HEK293 (cell line): ENCODE measurements at regions not wholly inside any gene's neighbourhood (a gene's known extent, or its start where the extent isn't known, plus 50 kb on each side); places are given as distances from the start of the nearest gene placed in this dataset.
A peak's percentile ranks its signal among the peaks of the same experiment; 100 is the strongest.

Source experiments
- CTCF ChIA-PET: fragments of 350-600 bp; formaldehyde crosslinking; extraction: SDS; loops from one replicate; lab custom pipeline; 2021; ENCODE audit warnings: antibody characterized with exemption; lab: Yijun Ruan, JAX
- POLR2A ChIA-PET: fragments of 300-600 bp; formaldehyde crosslinking; extraction: SDS; loops from one replicate; lab custom pipeline; 2020; ENCODE audit warnings: antibody characterized with exemption, inconsistent platforms; lab: Yijun Ruan, JAX
- H3K27ac ChIP-seq: fragments of 200-500 bp; sonication (Bioruptor generic); 2 replicates; pipeline ENCODE4 v1.5.1; 2014; ENCODE audit warnings: low read depth, low read length, control low read depth, inconsistent platforms; ENCODE audit errors: extremely low read depth
- H3K36me3 ChIP-seq, 2 experiments: fragments of 200-500 bp in 1 of 2; sonication (Bioruptor generic) in 1 of 2; 1 replicate in 1 of 2; 2 replicates in 1 of 2; pipeline ENCODE4 v1.5.1; 2014 to 2017; ENCODE audit warnings: inconsistent platforms in 2 of 2, low read length in 2 of 2; ENCODE audit not compliant: control insufficient read depth in 2 of 2, insufficient read depth in 1 of 2
- H3K4me1 ChIP-seq: fragments of 200-500 bp; sonication (Bioruptor generic); 2 replicates; pipeline ENCODE4 v1.5.1; 2014; ENCODE audit warnings: mild to moderate bottlenecking, low read length, inconsistent platforms; ENCODE audit not compliant: control insufficient read depth, insufficient read depth
- H3K4me3 ChIP-seq: 2 replicates; pipeline ENCODE4 v1.5.1; 2011; ENCODE audit warnings: low read depth, mild to moderate bottlenecking, control low read depth, low read length, moderate library complexity
- H3K9me3 ChIP-seq: fragments of 200-500 bp; sonication (Bioruptor generic); 2 replicates; pipeline ENCODE4 v1.5.1; 2014; ENCODE audit warnings: low read depth, low read length, inconsistent platforms; ENCODE audit not compliant: control insufficient read depth, insufficient read depth
- FEZF1 ChIP-seq: fragments of 450-650 bp; formaldehyde crosslinking; IDR thresholded peaks from 2 replicates; pipeline ENCODE4 v1.5.1; 2016; ENCODE audit warnings: missing biosample characterization, missing genetic modification characterization
- REPIN1 ChIP-seq: fragments of 450-650 bp; formaldehyde crosslinking; IDR thresholded peaks from 2 replicates; pipeline ENCODE4 v1.5.1; 2017; ENCODE audit warnings: missing biosample characterization, missing genetic modification characterization, low read depth
- SCRT2 ChIP-seq: fragments of 450-650 bp; formaldehyde crosslinking; IDR thresholded peaks from 2 replicates; pipeline ENCODE4 v1.5.1; 2016; ENCODE audit warnings: missing biosample characterization, missing genetic modification characterization
- ZBTB21 ChIP-seq: fragments of 450-650 bp; formaldehyde crosslinking; IDR thresholded peaks from 2 replicates; pipeline ENCODE4 v1.5.1; 2017; ENCODE audit warnings: missing biosample characterization, missing genetic modification characterization
- ZIC2 ChIP-seq: fragments of 450-650 bp; formaldehyde crosslinking; IDR thresholded peaks from 2 replicates; pipeline ENCODE4 v1.5.1; 2016; ENCODE audit warnings: missing biosample characterization, missing genetic modification characterization
- ZNF10 ChIP-seq: fragments of 450-650 bp; formaldehyde crosslinking; IDR thresholded peaks from 2 replicates; pipeline ENCODE4 v1.5.1; 2017; ENCODE audit warnings: missing biosample characterization, missing genetic modification characterization
- ZNF157 ChIP-seq: fragments of 450-650 bp; formaldehyde crosslinking; IDR thresholded peaks from 2 replicates; pipeline ENCODE4 v1.5.1; 2016; ENCODE audit warnings: missing biosample characterization, missing genetic modification characterization
- ZNF248 ChIP-seq: fragments of 450-650 bp; formaldehyde crosslinking; IDR thresholded peaks from 2 replicates; pipeline ENCODE4 v1.5.1; 2017; ENCODE audit warnings: missing biosample characterization, missing genetic modification characterization
- ZNF292 ChIP-seq: fragments of 450-650 bp; formaldehyde crosslinking; IDR thresholded peaks from 2 replicates; pipeline ENCODE4 v1.5.1; 2016; ENCODE audit warnings: low read depth, missing biosample characterization, missing genetic modification characterization, borderline replicate concordance
- ZNF341 ChIP-seq: fragments of 450-650 bp; formaldehyde crosslinking; IDR thresholded peaks from 2 replicates; pipeline ENCODE4; 2016; ENCODE audit warnings: low read depth, missing biosample characterization, missing genetic modification characterization
- ZNF37A ChIP-seq: fragments of 450-650 bp; IDR thresholded peaks from 2 replicates; pipeline ENCODE4 v1.5.1; 2018; ENCODE audit warnings: missing biosample characterization, missing genetic modification characterization
- ZNF621 ChIP-seq: fragments of 450-650 bp; formaldehyde crosslinking; IDR thresholded peaks from 2 replicates; pipeline ENCODE4 v1.5.1; 2017; ENCODE audit warnings: missing biosample characterization, missing genetic modification characterization
- ZNF629 ChIP-seq: fragments of 450-650 bp; formaldehyde crosslinking; IDR thresholded peaks from 2 replicates; pipeline ENCODE4 v1.5.1; 2017; ENCODE audit warnings: missing biosample characterization, missing genetic modification characterization
- ZNF664 ChIP-seq: fragments of 450-650 bp; formaldehyde crosslinking; IDR thresholded peaks from 2 replicates; pipeline ENCODE4 v1.5.1; 2016; ENCODE audit warnings: missing biosample characterization, missing genetic modification characterization
- ZNF707 ChIP-seq: fragments of 450-650 bp; formaldehyde crosslinking; IDR thresholded peaks from 2 replicates; pipeline ENCODE4 v1.5.1; 2016; ENCODE audit warnings: missing biosample characterization, missing genetic modification characterization
- ZSCAN30 ChIP-seq: fragments of 450-650 bp; IDR thresholded peaks from 2 replicates; pipeline ENCODE4 v1.5.1; 2018; ENCODE audit warnings: missing biosample characterization, mild to moderate bottlenecking, missing genetic modification characterization, moderate library complexity
- TF ChIP-seq, protein P1 (sequence below): fragments of 450-650 bp; formaldehyde crosslinking; IDR thresholded peaks from 2 replicates; pipeline ENCODE4 v1.5.1; 2016; ENCODE audit warnings: missing biosample characterization, missing genetic modification characterization, low read depth
- TF ChIP-seq, protein P2 (sequence below): fragments of 450-650 bp; formaldehyde crosslinking; IDR thresholded peaks from 2 replicates; pipeline ENCODE4 v1.5.1; 2016; ENCODE audit warnings: missing biosample characterization, missing genetic modification characterization
- TF ChIP-seq, protein P3 (sequence below): fragments of 450-650 bp; formaldehyde crosslinking; IDR thresholded peaks from 2 replicates; pipeline ENCODE4 v1.5.1; 2016; ENCODE audit warnings: missing biosample characterization, missing genetic modification characterization, borderline replicate concordance
- TF ChIP-seq, protein P4 (sequence below): fragments of 450-650 bp; formaldehyde crosslinking; optimal IDR thresholded peaks from 2 replicates; pipeline ENCODE3; 2016; ENCODE audit warnings: missing biosample characterization, mild to moderate bottlenecking, missing genetic modification characterization

DNA sequence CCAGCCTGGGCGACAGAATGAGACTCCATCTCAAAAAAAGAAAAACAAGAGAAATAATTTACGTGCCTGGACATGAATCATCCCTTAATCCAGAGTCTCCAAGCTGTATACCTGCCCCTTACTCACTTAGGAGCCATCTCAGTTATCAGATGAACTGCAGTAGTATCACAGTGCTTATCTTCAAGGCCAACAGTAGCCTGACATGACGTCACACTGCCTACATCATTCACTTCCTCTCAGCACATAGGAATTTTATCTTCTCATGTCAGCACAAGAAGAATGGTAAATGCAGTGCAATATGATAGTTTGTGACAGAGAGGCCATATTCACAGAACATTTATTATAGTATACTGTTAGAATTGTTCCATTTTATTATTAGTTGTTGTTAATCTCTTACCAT, 216.6 kb downstream of the SS18 start:
- no peaks in the 10 kb centered on the region; the same call in 1 of the 2 replicates for H3K4me1 ChIP-seq
- H3K27ac ChIP-seq: no peak overlapping the region
- ChIA-PET POLR2A (no interaction called here), CTCF (interaction anchor here (0.6 kb wide), 1 partner anchor 30 kb away, joined by 5 read pairs; no protein-coding TSS in a partner anchor)
- H3K9me3 ChIP-seq: no peaks in the 10 kb centered on the region
- no peaks in the 10 kb centered on the region for H3K36me3 ChIP-seq
- H3K4me3 ChIP-seq: no peak overlapping the region
- TF ChIP-seq FEZF1 (tag by site-specific recombination): no peak
- no peak for TF ChIP-seq ZNF157 (tag by site-specific recombination)
- no peak for TF ChIP-seq ZSCAN30 (tag by site-specific recombination)
- TF ChIP-seq ZIC2 (tag by site-specific recombination): no peak
- TF ChIP-seq, protein P1, sequence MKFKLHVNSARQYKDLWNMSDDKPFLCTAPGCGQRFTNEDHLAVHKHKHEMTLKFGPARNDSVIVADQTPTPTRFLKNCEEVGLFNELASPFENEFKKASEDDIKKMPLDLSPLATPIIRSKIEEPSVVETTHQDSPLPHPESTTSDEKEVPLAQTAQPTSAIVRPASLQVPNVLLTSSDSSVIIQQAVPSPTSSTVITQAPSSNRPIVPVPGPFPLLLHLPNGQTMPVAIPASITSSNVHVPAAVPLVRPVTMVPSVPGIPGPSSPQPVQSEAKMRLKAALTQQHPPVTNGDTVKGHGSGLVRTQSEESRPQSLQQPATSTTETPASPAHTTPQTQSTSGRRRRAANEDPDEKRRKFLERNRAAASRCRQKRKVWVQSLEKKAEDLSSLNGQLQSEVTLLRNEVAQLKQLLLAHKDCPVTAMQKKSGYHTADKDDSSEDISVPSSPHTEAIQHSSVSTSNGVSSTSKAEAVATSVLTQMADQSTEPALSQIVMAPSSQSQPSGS (tag by site-specific recombination): peak; percentile 61; the same call in 1 of the 2 replicates
- TF ChIP-seq ZNF629 (tag by site-specific recombination): 0 out of 2 replicates have a peak, but pooled peaks have one; percentile 22
- TF ChIP-seq ZNF707 (tag by site-specific recombination): no peak
- no peak for TF ChIP-seq ZNF10 (tag by site-specific recombination)
- TF ChIP-seq ZBTB21: peak; percentile 36; the same call in 1 of the 2 replicates
- TF ChIP-seq, protein P2, sequence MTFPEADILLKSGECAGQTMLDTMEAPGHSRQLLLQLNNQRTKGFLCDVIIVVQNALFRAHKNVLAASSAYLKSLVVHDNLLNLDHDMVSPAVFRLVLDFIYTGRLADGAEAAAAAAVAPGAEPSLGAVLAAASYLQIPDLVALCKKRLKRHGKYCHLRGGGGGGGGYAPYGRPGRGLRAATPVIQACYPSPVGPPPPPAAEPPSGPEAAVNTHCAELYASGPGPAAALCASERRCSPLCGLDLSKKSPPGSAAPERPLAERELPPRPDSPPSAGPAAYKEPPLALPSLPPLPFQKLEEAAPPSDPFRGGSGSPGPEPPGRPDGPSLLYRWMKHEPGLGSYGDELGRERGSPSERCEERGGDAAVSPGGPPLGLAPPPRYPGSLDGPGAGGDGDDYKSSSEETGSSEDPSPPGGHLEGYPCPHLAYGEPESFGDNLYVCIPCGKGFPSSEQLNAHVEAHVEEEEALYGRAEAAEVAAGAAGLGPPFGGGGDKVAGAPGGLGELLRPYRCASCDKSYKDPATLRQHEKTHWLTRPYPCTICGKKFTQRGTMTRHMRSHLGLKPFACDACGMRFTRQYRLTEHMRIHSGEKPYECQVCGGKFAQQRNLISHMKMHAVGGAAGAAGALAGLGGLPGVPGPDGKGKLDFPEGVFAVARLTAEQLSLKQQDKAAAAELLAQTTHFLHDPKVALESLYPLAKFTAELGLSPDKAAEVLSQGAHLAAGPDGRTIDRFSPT (tag by site-specific recombination): no peak
- TF ChIP-seq SCRT2: no peak
- TF ChIP-seq, protein P3, sequence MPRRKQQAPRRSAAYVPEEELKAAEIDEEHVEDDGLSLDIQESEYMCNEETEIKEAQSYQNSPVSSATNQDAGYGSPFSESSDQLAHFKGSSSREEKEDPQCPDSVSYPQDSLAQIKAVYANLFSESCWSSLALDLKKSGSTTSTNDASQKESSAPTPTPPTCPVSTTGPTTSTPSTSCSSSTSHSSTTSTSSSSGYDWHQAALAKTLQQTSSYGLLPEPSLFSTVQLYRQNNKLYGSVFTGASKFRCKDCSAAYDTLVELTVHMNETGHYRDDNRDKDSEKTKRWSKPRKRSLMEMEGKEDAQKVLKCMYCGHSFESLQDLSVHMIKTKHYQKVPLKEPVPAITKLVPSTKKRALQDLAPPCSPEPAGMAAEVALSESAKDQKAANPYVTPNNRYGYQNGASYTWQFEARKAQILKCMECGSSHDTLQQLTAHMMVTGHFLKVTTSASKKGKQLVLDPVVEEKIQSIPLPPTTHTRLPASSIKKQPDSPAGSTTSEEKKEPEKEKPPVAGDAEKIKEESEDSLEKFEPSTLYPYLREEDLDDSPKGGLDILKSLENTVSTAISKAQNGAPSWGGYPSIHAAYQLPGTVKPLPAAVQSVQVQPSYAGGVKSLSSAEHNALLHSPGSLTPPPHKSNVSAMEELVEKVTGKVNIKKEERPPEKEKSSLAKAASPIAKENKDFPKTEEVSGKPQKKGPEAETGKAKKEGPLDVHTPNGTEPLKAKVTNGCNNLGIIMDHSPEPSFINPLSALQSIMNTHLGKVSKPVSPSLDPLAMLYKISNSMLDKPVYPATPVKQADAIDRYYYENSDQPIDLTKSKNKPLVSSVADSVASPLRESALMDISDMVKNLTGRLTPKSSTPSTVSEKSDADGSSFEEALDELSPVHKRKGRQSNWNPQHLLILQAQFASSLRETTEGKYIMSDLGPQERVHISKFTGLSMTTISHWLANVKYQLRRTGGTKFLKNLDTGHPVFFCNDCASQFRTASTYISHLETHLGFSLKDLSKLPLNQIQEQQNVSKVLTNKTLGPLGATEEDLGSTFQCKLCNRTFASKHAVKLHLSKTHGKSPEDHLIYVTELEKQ (tag by site-specific recombination): no peak
- TF ChIP-seq ZNF248 (tag by site-specific recombination): no peak
- no peak for TF ChIP-seq REPIN1 (tag by site-specific recombination)
- no peak for TF ChIP-seq ZNF37A (tag by site-specific recombination)

DNA sequence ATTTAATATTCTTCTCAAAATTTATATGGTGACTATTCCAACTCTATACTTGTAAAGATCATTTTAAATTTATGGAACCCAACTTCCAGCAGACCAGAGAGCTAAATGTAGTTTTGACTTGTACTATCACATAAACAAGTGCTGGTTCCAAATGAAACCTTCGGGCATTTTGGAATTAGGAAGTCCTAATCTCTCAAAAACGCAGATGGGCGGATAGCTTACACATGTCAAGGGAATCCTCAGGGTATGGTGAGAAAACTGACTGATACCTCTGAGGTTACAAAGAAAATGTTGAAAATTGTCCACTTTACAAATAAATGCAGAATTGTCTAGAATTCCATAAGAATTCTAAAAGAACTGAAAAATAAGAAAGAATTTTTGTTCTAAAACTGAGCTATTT, 224.1 kb downstream of the SS18 start:
- Histone ChIP-seq H3K27ac (no peak overlapping the region), H3K4me3 (no peak overlapping the region), H3K9me3 (no peaks in the 10 kb centered on the region), H3K36me3 (no peaks in the 10 kb centered on the region), H3K4me1 (no peaks in the 10 kb centered on the region)
- ChIA-PET CTCF (interaction anchor here (0.6 kb wide), 4 partner anchors 94 to 986 kb away, joined by 3 to 4 read pairs (median 3); no protein-coding TSS in a partner anchor), POLR2A (no interaction called here)
- no peak for TF ChIP-seq ZNF664 (tag by site-specific recombination)
- TF ChIP-seq, protein P4, sequence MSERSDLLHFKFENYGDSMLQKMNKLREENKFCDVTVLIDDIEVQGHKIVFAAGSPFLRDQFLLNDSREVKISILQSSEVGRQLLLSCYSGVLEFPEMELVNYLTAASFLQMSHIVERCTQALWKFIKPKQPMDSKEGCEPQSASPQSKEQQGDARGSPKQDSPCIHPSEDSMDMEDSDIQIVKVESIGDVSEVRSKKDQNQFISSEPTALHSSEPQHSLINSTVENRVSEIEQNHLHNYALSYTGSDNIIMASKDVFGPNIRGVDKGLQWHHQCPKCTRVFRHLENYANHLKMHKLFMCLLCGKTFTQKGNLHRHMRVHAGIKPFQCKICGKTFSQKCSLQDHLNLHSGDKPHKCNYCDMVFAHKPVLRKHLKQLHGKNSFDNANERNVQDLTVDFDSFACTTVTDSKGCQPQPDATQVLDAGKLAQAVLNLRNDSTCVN: no peak
- no peak for TF ChIP-seq ZNF621 (tag by site-specific recombination)
- TF ChIP-seq ZNF341 (tag by site-specific recombination): no peak
- no peak for TF ChIP-seq ZNF292 (tag by site-specific recombination)
